H1 (cell line): ENCODE measurements at regions not wholly inside any gene's neighbourhood (a gene's known extent, or its start where the extent isn't known, plus 50 kb on each side); places are given as distances from the start of the nearest gene placed in this dataset.

ENCODE experiments used
- CTCF ChIA-PET: fragments of 300-600 bp; sonication (Branson Sonifier 250); formaldehyde crosslinking; loops from one replicate; lab custom pipeline; 2021; ENCODE audit not compliant: partially characterized antibody; lab: Charles Lee
- POLR2A ChIA-PET: fragments of 300-600 bp; sonication (Branson Sonifier 250); formaldehyde crosslinking; loops from one replicate; lab custom pipeline; 2021; ENCODE audit warnings: inconsistent platforms; ENCODE audit not compliant: partially characterized antibody; lab: Charles Lee
- DNase-seq, 2 experiments: peaks; one replicate each; pipeline versions ENCODE4 v3.0.0 to v3.0.0-alpha.2; 2010 to 2022; ENCODE audit warnings: low spot score in 2 of 2, low read depth in 1 of 2, mixed read lengths in 1 of 2
- FAIRE-seq: peaks from 2 replicates; lab custom pipeline; 2011; peaks lifted over from hg19 to GRCh38; lab: Jason Lieb, UNC
- H2AFZ ChIP-seq: 2 replicates; pipeline ENCODE4 v1.8.1; 2012; ENCODE audit warnings: low read length, inconsistent platforms
- H2AK5ac ChIP-seq: 2 replicates; pipeline ENCODE4 v1.6.1; 2013; ENCODE audit warnings: low read depth, low read length
- H2BK120ac ChIP-seq: replicated peaks from 2 replicates; pipeline ENCODE3; 2013; ENCODE audit warnings: low read depth, low read length, inconsistent platforms
- H2BK12ac ChIP-seq: 2 replicates; pipeline ENCODE4 v1.6.1; 2013; ENCODE audit warnings: low read depth, low read length
- H2BK15ac ChIP-seq: 2 replicates; pipeline ENCODE4 v1.6.1; 2013; ENCODE audit warnings: low read length
- H2BK20ac ChIP-seq: 2 replicates; pipeline ENCODE4 v1.6.1; 2013; ENCODE audit warnings: low read length
- H2BK5ac ChIP-seq: 2 replicates; pipeline ENCODE4 v1.6.1; 2013; ENCODE audit warnings: low read depth, low read length
- H3K14ac ChIP-seq: 2 replicates; pipeline ENCODE4 v1.6.1; 2013; ENCODE audit warnings: inconsistent platforms; ENCODE audit not compliant: insufficient read length
- H3K18ac ChIP-seq: 2 replicates; pipeline ENCODE4 v1.6.1; 2013; ENCODE audit warnings: low read length; ENCODE audit errors: extremely low read depth
- H3K23ac ChIP-seq: 2 replicates; pipeline ENCODE4 v1.6.1; 2013; ENCODE audit warnings: inconsistent platforms; ENCODE audit not compliant: insufficient read length
- H3K23me2 ChIP-seq: 2 replicates; pipeline ENCODE4 v1.6.1; 2013; ENCODE audit warnings: low read depth, low read length
- H3K27ac ChIP-seq: 2 replicates; pipeline ENCODE4 v1.6.1; 2011; ENCODE audit warnings: low read depth, low read length, inconsistent platforms
- H3K27me3 ChIP-seq, 4 experiments: replicated peaks in 1 of 4; 1 replicate in 1 of 4; 2 replicates in 3 of 4; pipeline versions ENCODE4 v1.6.1 to v1.8.1; 2011 to 2013; ENCODE audit warnings: low read length in 3 of 4, mild to moderate bottlenecking in 3 of 4, inconsistent platforms in 2 of 4, mixed read lengths in 2 of 4, moderate library complexity in 1 of 4; ENCODE audit not compliant: control insufficient read depth in 3 of 4, insufficient read depth in 3 of 4; ENCODE audit errors: extremely low read depth in 1 of 4
- H3K36me3 ChIP-seq, 4 experiments: 2 replicates each; pipeline versions ENCODE4 v1.6.1 to v1.8.1; 2011 to 2013; ENCODE audit warnings: mild to moderate bottlenecking in 4 of 4, low read length in 3 of 4, moderate library complexity in 2 of 4, control low read depth in 1 of 4, inconsistent platforms in 1 of 4; ENCODE audit not compliant: insufficient read depth in 4 of 4, control insufficient read depth in 2 of 4
- H3K4ac ChIP-seq: replicated peaks from 2 replicates; pipeline ENCODE3; 2013; ENCODE audit warnings: low read length, low read depth, mixed read lengths, inconsistent platforms; ENCODE audit not compliant: insufficient read length
- H3K4me1 ChIP-seq, 4 experiments: replicated peaks in 1 of 4; 1 replicate in 1 of 4; 2 replicates in 3 of 4; pipeline versions ENCODE4 v1.6.1 to v1.8.1; 2011 to 2013; ENCODE audit warnings: low read length in 3 of 4, inconsistent platforms in 2 of 4, mixed read lengths in 1 of 4; ENCODE audit not compliant: insufficient read depth in 4 of 4, control insufficient read depth in 3 of 4
- H3K4me2 ChIP-seq, 2 experiments: 2 replicates each; pipeline versions ENCODE4 v1.6.1 to v1.8.1; 2011 to 2013; ENCODE audit warnings: low read depth in 2 of 2, low read length in 2 of 2, control low read depth in 1 of 2, inconsistent platforms in 1 of 2, mild to moderate bottlenecking in 1 of 2; ENCODE audit not compliant: insufficient read depth in 1 of 2
- H3K4me3 ChIP-seq, 4 experiments: fragments of 200-600, 300-600 bp in 1 of 4; sonication (generic), shearing (Covaris generic), sonication (Bioruptor Twin) in 1 of 4; 2 replicates each; pipeline versions ENCODE4 v1.5.1 to v1.8.1; 2011 to 2016; ENCODE audit warnings: low read length in 4 of 4, low read depth in 3 of 4, control low read depth in 2 of 4, inconsistent platforms in 2 of 4, mild to moderate bottlenecking in 2 of 4, mixed read lengths in 1 of 4, moderate library complexity in 1 of 4; ENCODE audit not compliant: insufficient read depth in 2 of 4; ENCODE audit errors: extremely low read depth in 1 of 4
- H3K56ac ChIP-seq: replicated peaks from 2 replicates; pipeline ENCODE3; 2013; ENCODE audit warnings: low read depth, mild to moderate bottlenecking, mixed read lengths, low read length, inconsistent platforms; ENCODE audit not compliant: insufficient read length
- H3K79me1 ChIP-seq: 2 replicates; pipeline ENCODE4 v1.6.1; 2013; ENCODE audit warnings: low read depth, low read length, control low read depth
- H3K79me2 ChIP-seq, 2 experiments: 2 replicates each; pipeline versions ENCODE4 v1.6.1 to v1.8.1; 2012 to 2013; ENCODE audit warnings: low read length in 2 of 2, mild to moderate bottlenecking in 2 of 2, inconsistent platforms in 1 of 2; ENCODE audit not compliant: insufficient read depth in 2 of 2, control insufficient read depth in 1 of 2
- H3K9ac ChIP-seq, 4 experiments: replicated peaks in 1 of 4; 1 replicate in 1 of 4; 2 replicates in 3 of 4; pipeline versions ENCODE4 v1.6.1 to v1.8.1; 2011 to 2013; ENCODE audit warnings: low read depth in 3 of 4, low read length in 3 of 4, control low read depth in 2 of 4, mild to moderate bottlenecking in 2 of 4, moderate library complexity in 2 of 4, inconsistent platforms in 1 of 4; ENCODE audit errors: extremely low read depth in 1 of 4
- H3K9me3 ChIP-seq, 2 experiments: 2 replicates each; pipeline versions ENCODE4 v1.6.1 to v1.8.1; 2012 to 2013; ENCODE audit warnings: mild to moderate bottlenecking in 2 of 2, moderate library complexity in 2 of 2, control low read depth in 1 of 2, inconsistent platforms in 1 of 2, low read depth in 1 of 2, low read length in 1 of 2, mixed read lengths in 1 of 2; ENCODE audit not compliant: insufficient read depth in 2 of 2
- H4K20me1 ChIP-seq, 2 experiments: replicated peaks in 1 of 2; 2 replicates each; pipeline versions ENCODE3 to v1.8.1; 2011 to 2013; ENCODE audit warnings: inconsistent platforms in 2 of 2, low read length in 2 of 2, mild to moderate bottlenecking in 1 of 2; ENCODE audit not compliant: insufficient read depth in 2 of 2, control insufficient read depth in 1 of 2
- H4K5ac ChIP-seq: 2 replicates; pipeline ENCODE4 v1.6.1; 2013; ENCODE audit warnings: low read length, low read depth, mixed read lengths, inconsistent platforms; ENCODE audit not compliant: insufficient read length
- H4K8ac ChIP-seq: 2 replicates; pipeline ENCODE4 v1.8.0; 2013; ENCODE audit warnings: mild to moderate bottlenecking, moderate library complexity, low read length, inconsistent platforms; ENCODE audit not compliant: insufficient read depth; ENCODE audit errors: extremely low read depth
- H4K91ac ChIP-seq: replicated peaks from 2 replicates; pipeline ENCODE3; 2013; ENCODE audit warnings: low read length, mixed read lengths, inconsistent platforms; ENCODE audit not compliant: insufficient read length
- ASH2L ChIP-seq: fragments of 200-600, 300-600 bp; sonication (generic); IDR thresholded peaks from one replicate; pipeline ENCODE4 v1.7.1; 2017; ENCODE audit warnings: low read length
- CHD2 ChIP-seq: IDR thresholded peaks from 2 replicates; pipeline ENCODE4 v1.6.1; 2012; ENCODE audit warnings: low read length, improper control_type of control experiment
- NANOG ChIP-seq: IDR thresholded peaks from 2 replicates; pipeline ENCODE4 v1.6.1; 2011; ENCODE audit warnings: low read length, low read depth, mild to moderate bottlenecking, inconsistent platforms; ENCODE audit not compliant: insufficient read depth, poor library complexity, severe bottlenecking
- YY1 ChIP-seq: IDR thresholded peaks from 2 replicates; pipeline ENCODE4 v1.6.1; 2011; ENCODE audit warnings: low read depth, mild to moderate bottlenecking, low read length
- WGBS, 2 experiments: shearing (Covaris generic) in 1 of 2; methylation state at CpG; one replicate each; pipeline versions ENCODE4 v1.1.6 to v1.1.7; 2013 to 2015; ENCODE audit warnings: low lambda C conversion rate in 2 of 2, mixed read lengths in 2 of 2, inconsistent platforms in 1 of 2, low coverage in 1 of 2, missing lambda C conversion rate in 1 of 2; ENCODE audit not compliant: insufficient replicate concordance in 2 of 2, insufficient coverage in 1 of 2, insufficient read length in 1 of 2; ENCODE audit errors: extremely low coverage in 1 of 2, missing lambda C conversion rate in 1 of 2; 5-methylcytosine and 5-hydroxymethylcytosine counted together

DNA sequence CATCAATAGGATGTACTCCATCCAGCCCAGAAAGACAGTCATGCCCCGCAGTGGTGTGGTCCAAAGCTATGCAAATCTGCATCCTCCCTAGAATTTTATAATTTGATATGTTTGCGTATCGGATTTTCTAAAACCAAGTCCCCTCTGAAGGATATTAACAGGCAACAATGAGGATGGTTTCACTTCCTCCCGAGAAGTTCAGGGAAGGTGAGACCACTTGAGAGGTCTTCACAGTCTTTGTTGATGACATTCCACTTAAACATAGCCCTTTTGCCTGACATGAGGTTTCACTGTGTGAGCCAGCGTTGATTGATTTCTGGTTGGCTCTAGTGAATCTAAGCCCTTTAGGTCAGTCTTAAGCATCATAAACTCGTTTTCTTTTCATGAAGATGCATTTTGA lies 276.1 kb downstream of the NR2F2 start:
- ChIA-PET POLR2A (no interaction called here), CTCF (no interaction called here)
- H3K4me2 ChIP-seq: no peak overlapping the region
- H2BK120ac ChIP-seq: no peak overlapping the region
- H2BK5ac ChIP-seq: no peak overlapping the region
- no peak overlapping the region for H4K91ac ChIP-seq
- no peak overlapping the region for H2AK5ac ChIP-seq
- no peaks in the 10 kb centered on the region for H3K27me3 ChIP-seq
- H3K23ac ChIP-seq: no peak overlapping the region
- no peak overlapping the region for H3K4me3 ChIP-seq
- H4K20me1 ChIP-seq: no peaks in the 10 kb centered on the region
- no peak overlapping the region for H3K4ac ChIP-seq
- no peaks in the 10 kb centered on the region for H3K79me2 ChIP-seq
- no peak overlapping the region for H4K5ac ChIP-seq
- no peaks in the 10 kb centered on the region for H3K9me3 ChIP-seq
- H3K79me1 ChIP-seq: no peaks in the 10 kb centered on the region
- no peaks in the 10 kb centered on the region for H3K4me1 ChIP-seq
- H3K56ac ChIP-seq: no peak overlapping the region
- H2BK15ac ChIP-seq: no peak overlapping the region
- H2AFZ ChIP-seq: no peak overlapping the region
- no peaks in the 10 kb centered on the region for H3K23me2 ChIP-seq
- no peak for TF ChIP-seq YY1
- TF ChIP-seq CHD2: no peak
- no peak for TF ChIP-seq ASH2L
- TF ChIP-seq NANOG: no peak
- no peak overlapping the region for H3K18ac ChIP-seq
- H3K27ac ChIP-seq: no peak overlapping the region
- H2BK20ac ChIP-seq: no peak overlapping the region
- H4K8ac ChIP-seq: no peak overlapping the region
- no peak for FAIRE-seq
- H2BK12ac ChIP-seq: no peak overlapping the region
- no peak for DNase-seq
- H3K36me3 ChIP-seq: no peaks in the 10 kb centered on the region
- no peak overlapping the region for H3K14ac ChIP-seq
- WGBS, 2 experiments: 89% methylated on average over 6 of the region's 6 CpGs; no CpG with 5 or more reads in 1 of the 2 experiments
- H3K9ac ChIP-seq: no peak overlapping the region
